Pons (tissue), 1 donor: ENCODE measurements at regions not wholly inside any gene's neighbourhood (a gene's known extent, or its start where the extent isn't known, plus 50 kb on each side); places are given as distances from the start of the nearest gene placed in this dataset.

Experiments used
- DNase-seq: peaks from one replicate; pipeline ENCODE4 v3.0.0-alpha.2; 2016; ENCODE audit warnings: low spot score

DNA sequence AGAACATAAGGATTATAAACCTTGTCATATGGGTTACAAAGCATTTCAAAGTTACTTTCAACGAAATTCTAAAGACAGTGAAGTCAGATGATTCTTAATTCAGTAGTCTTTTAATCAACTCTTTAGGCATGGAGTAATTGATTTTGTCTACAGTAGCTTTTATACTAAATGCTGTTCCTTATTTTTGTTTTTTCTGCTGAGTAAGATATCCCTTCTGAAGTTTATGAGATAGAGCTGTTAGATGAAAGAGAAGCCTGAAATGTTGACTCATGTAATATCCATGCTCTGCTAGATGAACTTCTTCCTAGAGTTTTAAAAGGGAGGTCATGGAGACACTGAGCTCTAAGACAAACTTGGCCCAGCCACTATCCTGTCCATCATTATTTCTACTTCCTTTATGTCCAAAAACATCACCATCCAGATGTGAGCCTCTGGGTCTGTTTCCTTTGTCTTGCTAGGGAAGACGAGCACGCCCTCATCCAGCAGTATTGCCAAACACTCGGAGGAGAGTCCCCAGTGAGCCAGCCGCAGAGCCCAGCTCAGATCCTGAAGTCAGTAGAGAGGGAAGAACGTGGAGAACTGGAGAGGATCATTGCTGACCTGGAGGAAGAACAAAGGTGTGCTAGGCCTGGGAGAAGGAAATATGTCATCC, 550.3 kb downstream of the UTRN start:
- DNase-seq = no peak

DNA sequence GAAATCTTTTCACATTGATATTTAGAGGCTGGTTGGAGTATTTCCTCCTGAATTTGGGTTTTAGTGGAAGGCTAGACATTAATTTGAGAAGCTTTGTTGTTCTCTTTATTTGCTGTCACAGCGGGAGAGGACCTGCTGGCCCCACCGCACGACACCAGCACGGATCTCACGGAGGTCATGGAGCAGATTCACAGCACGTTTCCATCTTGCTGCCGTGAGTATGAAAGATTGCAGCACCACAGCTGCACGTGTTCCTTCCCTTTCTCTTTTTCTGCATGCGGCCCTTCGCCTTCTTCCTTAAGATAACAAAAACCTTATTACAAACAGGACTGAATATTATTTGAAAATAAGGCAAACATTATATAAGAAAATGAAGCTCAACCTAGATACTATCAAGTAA, 555.5 kb downstream of the UTRN start:
- DNase-seq = no peak

GRCh38 chr6:144843701-144844100, 558.6 kb downstream of the UTRN start:
- no peak for DNase-seq

DNA sequence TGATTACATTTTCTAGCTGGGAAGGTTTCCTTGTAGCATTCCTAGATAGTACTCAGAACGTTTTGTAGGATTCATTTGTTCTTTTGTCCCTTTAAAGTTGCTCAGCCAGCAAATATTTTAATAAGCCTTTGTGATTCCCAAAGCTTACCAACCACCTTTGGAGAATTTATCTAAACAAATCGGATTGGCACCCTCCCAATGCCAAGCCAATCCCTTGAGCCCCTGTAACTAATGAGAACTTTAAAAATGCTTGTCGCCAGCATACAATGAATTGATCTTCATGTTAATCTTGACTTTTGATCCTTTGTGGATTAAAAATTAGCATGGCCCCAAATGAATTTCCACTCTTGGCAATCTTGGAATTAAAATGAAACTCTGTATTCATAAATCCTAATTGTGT, 559.5 kb downstream of the UTRN start:
- no peak for DNase-seq

- no peak for DNase-seq
These were observed 560.1 kb downstream of the UTRN start for GRCh38 chr6:144845186-144845585.

GRCh38 chr6:144847916-144848315, 562.8 kb downstream of the UTRN start:
- DNase-seq = no peak

GRCh38 chr6:144849920-144850319, 564.8 kb downstream of the UTRN start:
- no peak for DNase-seq

DNA sequence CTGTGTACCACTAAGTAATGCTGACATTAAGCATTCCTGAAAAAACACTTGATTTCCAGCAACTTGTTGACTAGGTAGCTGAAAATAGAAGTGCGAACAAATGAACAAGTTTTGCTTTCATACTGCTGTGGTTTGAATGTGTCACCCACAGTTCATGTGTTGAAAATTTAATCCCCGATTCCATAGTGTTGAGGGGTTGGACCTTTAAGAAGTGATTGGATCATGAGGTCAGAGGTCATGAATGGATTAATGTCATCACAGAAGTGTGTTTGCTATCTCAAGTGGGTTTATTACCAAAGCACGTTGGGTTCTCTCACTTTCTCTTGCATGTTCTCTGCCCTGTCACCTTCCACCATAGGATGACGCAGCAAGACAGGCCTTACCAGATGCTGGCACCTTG, 568.5 kb downstream of the UTRN start:
- DNase-seq = no peak

DNA sequence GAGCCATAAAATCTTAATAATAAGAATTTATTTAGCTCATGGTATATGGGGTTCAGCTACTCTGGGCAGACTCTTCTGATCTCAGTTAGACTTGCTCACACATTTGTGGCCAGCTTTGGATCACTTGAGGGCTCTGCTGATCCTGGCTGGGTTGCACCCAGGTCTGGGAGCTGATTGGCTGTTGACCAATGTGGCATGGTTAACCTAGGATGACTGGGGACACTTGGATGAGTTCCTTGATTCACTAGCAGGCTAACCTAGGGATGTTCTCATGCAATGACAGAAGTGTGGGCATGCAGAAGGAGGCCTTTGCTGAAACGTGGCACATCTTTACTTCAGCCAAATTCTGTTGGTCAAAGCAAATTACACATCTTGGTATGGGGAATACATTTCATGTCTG, 569.5 kb downstream of the UTRN start:
- no peak for DNase-seq

DNA sequence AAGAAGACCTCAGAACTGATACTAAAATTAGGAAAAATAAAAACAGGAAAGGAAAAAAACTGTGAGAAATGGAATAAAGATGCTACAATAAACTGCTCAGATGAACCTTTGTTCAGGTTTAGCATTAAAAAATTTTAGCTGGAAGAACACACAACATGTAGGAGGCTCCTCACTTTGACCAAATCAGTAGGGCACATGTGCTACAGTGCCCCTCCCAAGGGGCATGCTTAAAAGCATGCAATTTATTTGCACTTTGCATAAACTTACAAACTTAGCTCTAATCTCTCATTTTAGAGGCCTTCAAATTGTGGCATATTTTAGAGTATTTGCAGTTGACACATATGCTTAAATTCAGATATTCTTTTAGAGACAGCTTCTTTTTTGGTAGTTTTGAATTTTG, 570.2 kb downstream of the UTRN start:
- DNase-seq = no peak

DNA sequence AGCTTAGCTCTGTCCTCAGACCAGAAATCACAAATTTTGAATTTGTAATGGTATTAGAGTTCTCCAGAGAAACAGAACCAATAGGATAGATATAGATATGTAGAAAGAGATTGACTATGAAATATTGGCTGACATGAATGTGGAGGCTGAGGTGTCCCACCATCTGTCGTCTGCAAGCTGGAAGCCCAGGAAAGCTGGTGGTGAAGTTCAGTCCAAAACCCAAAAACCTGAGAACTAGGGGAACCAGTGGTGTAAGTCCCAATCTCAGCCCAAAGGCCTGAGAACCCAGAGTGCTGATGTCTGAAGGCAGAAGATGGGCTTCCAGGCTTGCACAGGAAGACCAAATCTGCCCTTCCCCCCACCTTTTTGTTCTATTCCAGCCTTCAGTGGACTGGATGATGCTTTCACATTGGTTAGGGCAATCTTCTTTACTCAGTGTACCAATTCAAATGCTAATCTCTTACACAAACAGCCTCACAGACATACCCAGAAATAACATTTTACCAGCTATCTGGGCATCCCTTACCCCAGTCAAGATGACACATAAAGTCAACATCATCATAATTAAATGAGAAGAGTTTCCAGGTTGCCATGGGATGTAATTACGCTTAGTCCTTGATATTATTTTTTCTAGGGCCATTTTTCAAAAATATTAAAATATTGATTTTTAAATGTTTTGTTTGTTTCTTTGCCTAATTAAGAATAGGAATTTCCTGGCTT, 570.8 kb downstream of the UTRN start:
- DNase-seq = no peak

DNA sequence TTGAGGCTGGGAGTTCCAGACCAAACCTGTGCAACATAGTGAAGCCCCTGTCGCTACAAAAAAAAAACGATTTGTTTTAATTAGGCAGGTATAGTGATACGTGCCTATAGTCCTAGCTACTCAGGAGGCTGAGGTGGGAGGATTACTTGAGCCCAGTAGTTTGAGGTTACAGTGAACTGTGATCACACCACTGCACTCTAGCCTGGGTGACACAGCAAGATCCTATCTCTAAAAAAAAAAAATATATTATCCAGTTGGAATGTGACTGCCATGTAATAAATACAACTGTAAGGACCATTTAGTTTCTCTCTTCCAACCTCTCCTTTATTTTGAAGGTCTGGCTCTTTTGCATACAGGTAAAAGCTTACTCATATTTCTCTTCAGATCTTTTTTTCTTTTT, 571.5 kb downstream of the UTRN start:
- no peak for DNase-seq

DNA sequence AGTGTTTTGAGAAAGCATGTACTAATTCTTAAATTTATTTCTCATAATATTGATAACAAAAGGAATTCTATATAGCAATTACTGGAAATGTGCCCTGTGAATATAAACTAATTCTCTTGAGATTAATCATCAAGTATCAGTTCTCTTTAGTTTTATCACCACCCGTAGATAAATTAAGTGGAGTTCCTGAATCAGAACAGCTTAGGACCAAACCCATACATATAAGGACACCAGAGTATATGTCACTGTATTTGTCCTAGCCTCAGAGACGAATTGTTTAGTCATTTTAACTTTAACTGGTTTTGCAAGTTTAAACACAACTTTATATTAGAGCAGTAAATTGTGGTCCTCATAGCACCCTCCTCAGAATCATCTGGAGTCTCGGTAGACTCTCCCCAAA, 572.0 kb downstream of the UTRN start:
- DNase-seq = no peak

DNA sequence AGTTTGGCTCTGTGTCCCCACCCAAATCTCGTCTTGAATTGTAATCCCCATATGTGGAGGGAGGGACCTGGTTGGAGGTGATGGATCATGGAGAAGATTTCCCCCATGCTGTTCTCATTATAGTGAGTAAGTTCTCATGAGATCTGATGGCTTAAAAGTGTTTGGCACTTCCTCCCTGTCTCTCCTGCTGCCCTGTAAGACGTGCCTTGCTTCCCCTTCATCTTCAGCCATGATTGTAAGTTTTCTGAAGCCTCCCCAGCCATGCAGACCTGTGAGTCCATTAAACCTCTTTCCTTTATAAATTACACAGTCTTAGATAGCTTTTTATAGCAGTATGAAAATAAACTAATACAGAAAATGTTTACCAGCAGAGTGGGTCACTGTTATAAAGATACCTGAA, 577.6 kb downstream of the UTRN start:
- no peak for DNase-seq

- DNase-seq = no peak
These were observed 582.6 kb downstream of the UTRN start for GRCh38 chr6:144867761-144868160.

DNA sequence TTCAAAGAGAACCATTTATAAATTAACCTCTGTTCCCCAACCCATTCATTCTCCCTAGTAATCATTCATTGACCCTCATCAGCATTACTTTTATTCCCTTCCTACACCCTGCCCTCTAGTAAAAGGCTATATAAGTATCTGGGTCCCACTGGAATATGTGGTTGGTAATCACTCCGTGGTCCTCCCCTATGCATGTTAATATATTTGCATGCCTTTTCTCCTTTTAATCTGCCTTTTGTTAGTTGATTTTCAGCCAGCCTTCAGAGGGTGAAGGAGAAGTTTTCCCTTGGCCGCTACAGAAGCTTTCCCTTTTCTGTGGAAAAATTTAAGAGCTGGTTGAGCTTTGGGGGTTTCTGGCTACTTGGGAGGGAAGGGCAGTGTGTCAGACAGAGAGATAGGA, 585.6 kb downstream of the UTRN start:
- DNase-seq = no peak

- no peak for DNase-seq
These were observed 588.7 kb downstream of the UTRN start for GRCh38 chr6:144873623-144874378.

DNA sequence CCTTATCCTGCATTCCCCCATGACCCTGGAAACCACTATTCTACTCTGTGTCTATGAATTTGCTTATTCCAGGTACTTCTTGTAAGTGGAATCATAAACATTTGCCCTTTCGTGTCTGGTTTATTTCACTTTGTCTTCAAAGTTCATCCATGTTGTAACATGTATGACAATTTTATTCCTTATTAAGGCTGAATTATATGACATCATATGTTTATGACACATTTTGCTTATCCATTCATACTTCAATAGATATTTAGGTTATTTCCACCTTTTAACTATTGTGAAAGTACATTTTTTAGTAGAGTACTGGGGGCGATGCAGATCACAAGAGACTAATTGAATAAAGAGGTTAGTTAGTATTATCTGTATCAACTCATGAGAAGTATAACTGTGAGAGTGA, 591.6 kb downstream of the UTRN start:
- DNase-seq = no peak

- DNase-seq = no peak
These were observed 592.0 kb downstream of the UTRN start for GRCh38 chr6:144877118-144877517.

GRCh38 chr6:144878577-144878976, 593.4 kb downstream of the UTRN start:
- no peak for DNase-seq

DNA sequence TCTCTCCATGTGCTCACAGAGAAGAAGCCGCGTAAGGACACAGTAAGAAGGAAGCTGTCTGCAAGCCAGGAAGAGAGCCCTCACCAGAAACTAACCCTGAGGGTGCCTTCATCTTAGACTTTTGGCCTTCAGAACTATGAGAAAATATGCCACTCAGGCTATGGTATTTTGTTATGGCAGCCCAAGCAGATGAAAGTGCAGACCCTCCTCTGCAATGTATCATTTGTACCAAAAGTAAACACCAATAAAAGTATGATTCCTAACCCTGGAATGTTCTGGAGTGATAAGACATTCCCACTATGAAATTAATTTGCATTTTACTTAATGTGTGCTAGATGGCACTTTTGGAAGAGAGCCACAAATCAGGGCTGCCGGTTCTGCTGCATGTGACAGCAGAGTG, 594.3 kb downstream of the UTRN start:
- no peak for DNase-seq

GRCh38 chr6:144882425-144882824, 597.3 kb downstream of the UTRN start:
- no peak for DNase-seq

DNA sequence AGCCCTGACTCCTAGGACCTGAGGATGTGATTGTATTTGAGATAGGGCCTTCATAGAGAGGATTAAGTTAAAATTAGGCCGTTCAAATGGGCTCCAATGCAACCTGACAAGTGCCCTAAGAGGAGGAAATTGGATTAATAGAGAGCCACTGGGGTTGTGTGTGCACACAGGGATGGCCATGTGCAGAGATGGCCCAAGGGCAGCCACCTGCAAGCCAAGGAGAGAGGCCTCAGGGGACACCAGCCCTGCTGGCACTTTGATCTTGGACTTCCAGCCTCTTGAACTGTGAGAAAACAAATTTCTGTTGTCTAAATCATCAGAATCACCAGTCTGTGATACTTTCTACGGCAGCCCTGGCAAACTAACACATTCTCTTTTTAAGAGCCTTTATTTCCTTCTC, 598.8 kb downstream of the UTRN start:
- no peak for DNase-seq
